ENCODE measurements at regions not wholly inside any gene's neighbourhood (a gene's known extent, or its start where the extent isn't known, plus 50 kb on each side); places are given as distances from the start of the nearest gene placed in this dataset.
"Not testable (repeated sequence)": the region's sequence is repeated elsewhere in the genome, so short reads cannot be mapped to it uniquely, and the experiment has no call there.

DNA sequence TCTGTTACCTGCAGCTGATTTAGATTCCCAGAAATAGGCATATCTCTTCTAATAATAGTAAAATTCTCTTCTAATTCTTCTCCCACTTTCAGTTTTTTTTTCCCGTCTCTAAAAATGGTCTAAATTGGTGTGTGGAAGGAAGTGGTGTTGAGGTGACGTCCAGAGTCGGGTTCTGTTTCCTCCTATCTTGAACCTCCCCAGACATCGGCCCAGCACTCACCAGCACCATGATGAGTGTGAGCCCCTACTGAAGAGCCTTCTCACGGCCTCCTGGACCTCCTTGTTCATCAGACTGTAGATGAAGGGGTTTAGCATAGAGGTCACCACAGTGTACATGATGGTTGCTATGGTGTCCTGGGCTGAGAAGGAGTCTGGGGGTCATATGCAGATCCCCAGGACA lies 53.5 kb upstream of the FAM153A start:
- not testable (repeated sequence) for H3K9ac ChIP-seq (ENCODE audit: low read length); H3K36me3 ChIP-seq (ENCODE audit: control insufficient read depth, insufficient read depth, low read length); H3K27ac ChIP-seq (ENCODE audit: low read depth, low read length); H3K4me3 ChIP-seq (ENCODE audit: low read length); H3K27me3 ChIP-seq (ENCODE audit: control insufficient read depth, insufficient read depth, low read length); H3K4me1 ChIP-seq (ENCODE audit: control insufficient read depth, insufficient read depth, low read length)

Data from rectal smooth muscle tissue (tissue), 1 donor.